ENCODE measurements at regions not wholly inside any gene's neighbourhood (a gene's known extent, or its start where the extent isn't known, plus 50 kb on each side); places are given as distances from the start of the nearest gene placed in this dataset.

- Histone ChIP-seq H3K4me1 (ENCODE audit: control insufficient read depth in 1 of 2, insufficient read depth in 2 of 2, low read length in 2 of 2) (peaks cover 0 to 7% of the 10 kb centered on the region in 2 experiments; a peak in 1 of 4 replicates), H3K27ac (ENCODE audit: low read depth, low read length) (no peak overlapping the region), H3K9me2 (ENCODE audit: insufficient read depth) (no peaks in the 10 kb centered on the region), H3K79me2 (ENCODE audit: insufficient read depth, low read length) (no peaks in the 10 kb centered on the region), H4K20me1 (ENCODE audit: insufficient read depth) (no peaks in the 10 kb centered on the region), H3K27me3 (ENCODE audit: insufficient read depth, low read length) (no peaks in the 10 kb centered on the region), H2AFZ (ENCODE audit: low read depth, low read length, poor library complexity, severe bottlenecking) (no peak overlapping the region), H3K36me3 (ENCODE audit: control insufficient read depth in 1 of 2, insufficient read depth in 2 of 2, low read length in 2 of 2) (no peaks in the 10 kb centered on the region), H3K4me3 (replicated peaks in 1 of 2; ENCODE audit: low read depth in 1 of 2, low read length in 2 of 2) (no peak overlapping the region), H3K9me3 (ENCODE audit: control insufficient read depth in 1 of 2, insufficient read depth in 1 of 2, low read depth in 1 of 2, low read length in 2 of 2) (no peaks in the 10 kb centered on the region), H3K4me2 (ENCODE audit: low read length) (no peak overlapping the region), H3K9ac (ENCODE audit: low read length) (no peak overlapping the region)
- ATAC-seq (no peak), DNase-seq (ENCODE audit: low read depth, low spot score) (no peak)
- BruUV-seq (replicated peaks) = no TSS peak
- ChIA-PET POLR2A (no interaction called here), CTCF (no interaction called here), RAD21 (ENCODE audit: low non-redundant PET in 1 of 2, low total read pairs in 2 of 2, uncharacterized antibody in 2 of 2, unreplicated experiment in 2 of 2) (no interaction called here)
- TF ChIP-seq RAD21 (IDR thresholded peaks at IDR 0.05; ENCODE audit: low read depth) (no peak), SP1 (IDR thresholded peaks at IDR 0.05; ENCODE audit: low read depth) (no peak), SIN3A (IDR thresholded peaks at IDR 0.05; ENCODE audit: low read depth) (no peak), ZNF274 (IDR thresholded peaks at IDR 0.05; ENCODE audit: low read depth, low read length) (no peak), ZBTB33 (IDR thresholded peaks at IDR 0.05; ENCODE audit: extremely low read depth, insufficient replicate concordance, low read length) (no peak), POLR2A (IDR thresholded peaks at IDR 0.05; ENCODE audit: borderline replicate concordance, extremely low read depth, insufficient read depth, insufficient read length) (no peak), ZFX (IDR thresholded peaks at IDR 0.05) (no peak), EZH2phosphoT487 (IDR thresholded peaks at IDR 0.05; ENCODE audit: borderline replicate concordance) (no peak), POLR2AphosphoS5 (IDR thresholded peaks at IDR 0.05; ENCODE audit: low read depth, low read length) (no peak), CEBPB (IDR thresholded peaks at IDR 0.05; ENCODE audit: low read depth) (no peak), EZH2 (IDR thresholded peaks at IDR 0.05) (no peak), FOSL1 (IDR thresholded peaks at IDR 0.05; ENCODE audit: low read depth) (no peak), ATF3 (IDR thresholded peaks at IDR 0.05) (no peak), SRF (IDR thresholded peaks at IDR 0.05; ENCODE audit: low read depth) (no peak), YY1 (IDR thresholded peaks at IDR 0.05; ENCODE audit: extremely low read depth, insufficient replicate concordance, low read depth, low read length) (no peak), EGR1 (IDR thresholded peaks at IDR 0.05; ENCODE audit: low read depth) (no peak)
- TF ChIP-seq, protein P1, sequence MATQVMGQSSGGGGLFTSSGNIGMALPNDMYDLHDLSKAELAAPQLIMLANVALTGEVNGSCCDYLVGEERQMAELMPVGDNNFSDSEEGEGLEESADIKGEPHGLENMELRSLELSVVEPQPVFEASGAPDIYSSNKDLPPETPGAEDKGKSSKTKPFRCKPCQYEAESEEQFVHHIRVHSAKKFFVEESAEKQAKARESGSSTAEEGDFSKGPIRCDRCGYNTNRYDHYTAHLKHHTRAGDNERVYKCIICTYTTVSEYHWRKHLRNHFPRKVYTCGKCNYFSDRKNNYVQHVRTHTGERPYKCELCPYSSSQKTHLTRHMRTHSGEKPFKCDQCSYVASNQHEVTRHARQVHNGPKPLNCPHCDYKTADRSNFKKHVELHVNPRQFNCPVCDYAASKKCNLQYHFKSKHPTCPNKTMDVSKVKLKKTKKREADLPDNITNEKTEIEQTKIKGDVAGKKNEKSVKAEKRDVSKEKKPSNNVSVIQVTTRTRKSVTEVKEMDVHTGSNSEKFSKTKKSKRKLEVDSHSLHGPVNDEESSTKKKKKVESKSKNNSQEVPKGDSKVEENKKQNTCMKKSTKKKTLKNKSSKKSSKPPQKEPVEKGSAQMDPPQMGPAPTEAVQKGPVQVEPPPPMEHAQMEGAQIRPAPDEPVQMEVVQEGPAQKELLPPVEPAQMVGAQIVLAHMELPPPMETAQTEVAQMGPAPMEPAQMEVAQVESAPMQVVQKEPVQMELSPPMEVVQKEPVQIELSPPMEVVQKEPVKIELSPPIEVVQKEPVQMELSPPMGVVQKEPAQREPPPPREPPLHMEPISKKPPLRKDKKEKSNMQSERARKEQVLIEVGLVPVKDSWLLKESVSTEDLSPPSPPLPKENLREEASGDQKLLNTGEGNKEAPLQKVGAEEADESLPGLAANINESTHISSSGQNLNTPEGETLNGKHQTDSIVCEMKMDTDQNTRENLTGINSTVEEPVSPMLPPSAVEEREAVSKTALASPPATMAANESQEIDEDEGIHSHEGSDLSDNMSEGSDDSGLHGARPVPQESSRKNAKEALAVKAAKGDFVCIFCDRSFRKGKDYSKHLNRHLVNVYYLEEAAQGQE (IDR thresholded peaks at IDR 0.05; ENCODE audit: low read depth) = no peak
- intact Hi-C loops (cut with micrococcal nuclease) = no loop called here
Measured at GRCh38 chr11:129610125-129610524, 205.5 kb upstream of the TMEM45B start.

Data from HCT116 (cell line).